ENCODE measurements at regions not wholly inside any gene's neighbourhood (a gene's known extent, or its start where the extent isn't known, plus 50 kb on each side); places are given as distances from the start of the nearest gene placed in this dataset.
A peak's percentile ranks its signal among the peaks of the same experiment; 100 is the strongest.
"Not testable (repeated sequence)": the region's sequence is repeated elsewhere in the genome, so short reads cannot be mapped to it uniquely, and the experiment has no call there.

- Histone ChIP-seq H3K27ac (ENCODE audit: low read depth, low read length) (no peak overlapping the region), H3K9me3 (ENCODE audit: control insufficient read depth, insufficient read depth, low read length) (no peaks in the 10 kb centered on the region), H3K4me1 (ENCODE audit: control insufficient read depth, insufficient read depth, low read length) (no peaks in the 10 kb centered on the region), H3K36me3 (ENCODE audit: control insufficient read depth, insufficient read depth, low read length) (no peaks in the 10 kb centered on the region), H3K4me3 (ENCODE audit: low read depth, low read length) (no peak overlapping the region), H3K27me3 (ENCODE audit: control insufficient read depth, insufficient read depth, low read length) (no peaks in the 10 kb centered on the region)
- 25% methylated on average over 1 of the region's 4 CpGs for WGBS (ENCODE audit: insufficient coverage)
- peak in 2 of 6 donors; percentile 17 to 23 for DNase-seq (ENCODE audit: low read depth in 4 of 6, low spot score in 6 of 6)
Observed at GRCh38 chr6:8637896-8638597, 202.7 kb upstream of the SLC35B3 start.

GRCh38 chr6:8633762-8634161, 198.4 kb upstream of the SLC35B3 start:
- Histone ChIP-seq H3K4me3 (ENCODE audit: low read depth, low read length) (no peak overlapping the region), H3K27ac (ENCODE audit: low read depth, low read length) (no peak overlapping the region), H3K36me3 (ENCODE audit: control insufficient read depth, insufficient read depth, low read length) (no peaks in the 10 kb centered on the region), H3K27me3 (ENCODE audit: control insufficient read depth, insufficient read depth, low read length) (no peaks in the 10 kb centered on the region), H3K9me3 (ENCODE audit: control insufficient read depth, insufficient read depth, low read length) (no peaks in the 10 kb centered on the region), H3K4me1 (ENCODE audit: control insufficient read depth, insufficient read depth, low read length) (no peaks in the 10 kb centered on the region)
- 80% methylated on average over 1 of the region's 3 CpGs for WGBS (ENCODE audit: insufficient coverage)
- DNase-seq (ENCODE audit: low read depth in 4 of 6, low spot score in 6 of 6) = no peak

GRCh38 chr6:8628736-8629135, 193.4 kb upstream of the SLC35B3 start:
- no peak for DNase-seq (ENCODE audit: low read depth in 4 of 6, low spot score in 6 of 6)
- no peaks in the 10 kb centered on the region for H3K9me3 ChIP-seq (ENCODE audit: control insufficient read depth, insufficient read depth, low read length)
- H3K4me1 ChIP-seq (ENCODE audit: control insufficient read depth, insufficient read depth, low read length) = no peaks in the 10 kb centered on the region
- no peak overlapping the region for H3K4me3 ChIP-seq (ENCODE audit: low read depth, low read length)
- no peaks in the 10 kb centered on the region for H3K36me3 ChIP-seq (ENCODE audit: control insufficient read depth, insufficient read depth, low read length)
- WGBS (ENCODE audit: insufficient coverage) = 86% methylated on average over 1 of the region's 1 CpG
- H3K27me3 ChIP-seq (ENCODE audit: control insufficient read depth, insufficient read depth, low read length) = no peaks in the 10 kb centered on the region
- no peak overlapping the region for H3K27ac ChIP-seq (ENCODE audit: low read depth, low read length)

GRCh38 chr6:8628063-8628462, 192.7 kb upstream of the SLC35B3 start:
- H3K36me3 ChIP-seq (ENCODE audit: control insufficient read depth, insufficient read depth, low read length) = no peaks in the 10 kb centered on the region
- no peak overlapping the region for H3K27ac ChIP-seq (ENCODE audit: low read depth, low read length)
- H3K4me1 ChIP-seq (ENCODE audit: control insufficient read depth, insufficient read depth, low read length) = no peaks in the 10 kb centered on the region
- H3K27me3 ChIP-seq (ENCODE audit: control insufficient read depth, insufficient read depth, low read length) = no peaks in the 10 kb centered on the region
- DNase-seq (ENCODE audit: low read depth in 4 of 6, low spot score in 6 of 6) = no peak
- H3K4me3 ChIP-seq (ENCODE audit: low read depth, low read length) = no peak overlapping the region
- H3K9me3 ChIP-seq (ENCODE audit: control insufficient read depth, insufficient read depth, low read length) = no peaks in the 10 kb centered on the region

- peak in 1 of 6 donors; percentile 6 for DNase-seq (ENCODE audit: low read depth in 4 of 6, low spot score in 6 of 6)
- no peaks in the 10 kb centered on the region for H3K27me3 ChIP-seq (ENCODE audit: control insufficient read depth, insufficient read depth, low read length)
- no peaks in the 10 kb centered on the region for H3K4me1 ChIP-seq (ENCODE audit: control insufficient read depth, insufficient read depth, low read length)
- H3K36me3 ChIP-seq (ENCODE audit: control insufficient read depth, insufficient read depth, low read length) = no peaks in the 10 kb centered on the region
- H3K9me3 ChIP-seq (ENCODE audit: control insufficient read depth, insufficient read depth, low read length) = no peaks in the 10 kb centered on the region
- WGBS (ENCODE audit: insufficient coverage) = 100% methylated on average over 1 of the region's 2 CpGs
- no peak overlapping the region for H3K4me3 ChIP-seq (ENCODE audit: low read depth, low read length)
- no peak overlapping the region for H3K27ac ChIP-seq (ENCODE audit: low read depth, low read length)
Observed at GRCh38 chr6:8627085-8627861, 191.9 kb upstream of the SLC35B3 start.

- no peaks in the 10 kb centered on the region for H3K27me3 ChIP-seq (ENCODE audit: control insufficient read depth, insufficient read depth, low read length)
- H3K9me3 ChIP-seq (ENCODE audit: control insufficient read depth, insufficient read depth, low read length) = no peaks in the 10 kb centered on the region
- WGBS (ENCODE audit: insufficient coverage) = no CpG with 5 or more reads among the region's 1 CpG
- no peak for DNase-seq (ENCODE audit: low read depth in 4 of 6, low spot score in 6 of 6)
- H3K4me1 ChIP-seq (ENCODE audit: control insufficient read depth, insufficient read depth, low read length) = no peaks in the 10 kb centered on the region
- H3K4me3 ChIP-seq (ENCODE audit: low read depth, low read length) = no peak overlapping the region
- H3K36me3 ChIP-seq (ENCODE audit: control insufficient read depth, insufficient read depth, low read length) = no peaks in the 10 kb centered on the region
- no peak overlapping the region for H3K27ac ChIP-seq (ENCODE audit: low read depth, low read length)
Observed at GRCh38 chr6:8624665-8625064, 189.3 kb upstream of the SLC35B3 start.

GRCh38 chr6:8623441-8623840, 188.1 kb upstream of the SLC35B3 start:
- no peaks in the 10 kb centered on the region for H3K27me3 ChIP-seq (ENCODE audit: control insufficient read depth, insufficient read depth, low read length)
- H3K9me3 ChIP-seq (ENCODE audit: control insufficient read depth, insufficient read depth, low read length) = no peaks in the 10 kb centered on the region
- WGBS (ENCODE audit: insufficient coverage) = no CpG with 5 or more reads among the region's 3 CpGs

GRCh38 chr6:8619853-8620252, 184.5 kb upstream of the SLC35B3 start:
- Histone ChIP-seq H3K4me1 (ENCODE audit: control insufficient read depth, insufficient read depth, low read length) (no peaks in the 10 kb centered on the region), H3K4me3 (ENCODE audit: low read depth, low read length) (no peak overlapping the region), H3K27ac (ENCODE audit: low read depth, low read length) (no peak overlapping the region), H3K36me3 (ENCODE audit: control insufficient read depth, insufficient read depth, low read length) (no peaks in the 10 kb centered on the region), H3K9me3 (ENCODE audit: control insufficient read depth, insufficient read depth, low read length) (no peaks in the 10 kb centered on the region), H3K27me3 (ENCODE audit: control insufficient read depth, insufficient read depth, low read length) (no peaks in the 10 kb centered on the region)
- WGBS (ENCODE audit: insufficient coverage) = 100% methylated on average over 7 of the region's 8 CpGs
- DNase-seq (ENCODE audit: low read depth in 4 of 6, low spot score in 6 of 6) = no peak

More at GRCh38 chr6:8623441-8623840, 188.1 kb upstream of the SLC35B3 start:
- H3K4me3 ChIP-seq (ENCODE audit: low read depth, low read length) = no peak overlapping the region
- H3K27ac ChIP-seq (ENCODE audit: low read depth, low read length) = no peak overlapping the region
- H3K4me1 ChIP-seq (ENCODE audit: control insufficient read depth, insufficient read depth, low read length) = no peaks in the 10 kb centered on the region
- no peak for DNase-seq (ENCODE audit: low read depth in 4 of 6, low spot score in 6 of 6)
- H3K36me3 ChIP-seq (ENCODE audit: control insufficient read depth, insufficient read depth, low read length) = no peaks in the 10 kb centered on the region

GRCh38 chr6:8619408-8619807, 184.1 kb upstream of the SLC35B3 start:
- not testable (repeated sequence) for H3K27ac ChIP-seq (ENCODE audit: low read depth, low read length); H3K36me3 ChIP-seq (ENCODE audit: control insufficient read depth, insufficient read depth, low read length); H3K4me3 ChIP-seq (ENCODE audit: low read depth, low read length); DNase-seq (ENCODE audit: low read depth in 4 of 6, low spot score in 6 of 6); H3K9me3 ChIP-seq (ENCODE audit: control insufficient read depth, insufficient read depth, low read length); H3K4me1 ChIP-seq (ENCODE audit: control insufficient read depth, insufficient read depth, low read length); H3K27me3 ChIP-seq (ENCODE audit: control insufficient read depth, insufficient read depth, low read length)
- WGBS (ENCODE audit: insufficient coverage) = 96% methylated on average over 3 of the region's 5 CpGs

GRCh38 chr6:8608737-8609136, 173.4 kb upstream of the SLC35B3 start:
- Histone ChIP-seq H3K4me3 (ENCODE audit: low read depth, low read length) (no peak overlapping the region), H3K4me1 (ENCODE audit: control insufficient read depth, insufficient read depth, low read length) (no peaks in the 10 kb centered on the region), H3K27ac (ENCODE audit: low read depth, low read length) (no peak overlapping the region), H3K36me3 (ENCODE audit: control insufficient read depth, insufficient read depth, low read length) (no peaks in the 10 kb centered on the region), H3K27me3 (ENCODE audit: control insufficient read depth, insufficient read depth, low read length) (no peaks in the 10 kb centered on the region), H3K9me3 (ENCODE audit: control insufficient read depth, insufficient read depth, low read length) (no peaks in the 10 kb centered on the region)
- WGBS (ENCODE audit: insufficient coverage) = 100% methylated on average over 2 of the region's 5 CpGs
- no peak for DNase-seq (ENCODE audit: low read depth in 4 of 6, low spot score in 6 of 6)

Measured in spinal cord (tissue), 9 donors.